ENCODE measurements at regions not wholly inside any gene's neighbourhood (a gene's known extent, or its start where the extent isn't known, plus 50 kb on each side); places are given as distances from the start of the nearest gene placed in this dataset.

GRCh38 chr11:97537407-97538150 is 1147.8 kb downstream of the JRKL start:
- no peak for TF ChIP-seq CTCF (IDR thresholded peaks at IDR 0.05; ENCODE audit: low read depth, low read length, missing input control)
- no peak for TF ChIP-seq EGR1 (IDR thresholded peaks at IDR 0.05; ENCODE audit: low read depth in 2 of 2)
- no peak for TF ChIP-seq TAF1 (conservative IDR thresholded peaks at IDR 0.05)
- TF ChIP-seq JUND (IDR thresholded peaks at IDR 0.05): no peak
- no peak for TF ChIP-seq YY1 (IDR thresholded peaks at IDR 0.05)
- no peak for TF ChIP-seq ATF3 (IDR thresholded peaks at IDR 0.05)
- TF ChIP-seq RAD21 (IDR thresholded peaks at IDR 0.05): no peak
- TF ChIP-seq NR2F2 (IDR thresholded peaks at IDR 0.05): no peak
- TF ChIP-seq HNF4G (IDR thresholded peaks at IDR 0.05): no peak
- no peak for TF ChIP-seq SP1 (IDR thresholded peaks at IDR 0.05)
- no peak for TF ChIP-seq FOXA1 (IDR thresholded peaks at IDR 0.05)
- TF ChIP-seq REST (IDR thresholded peaks at IDR 0.05): no peak
- no peak for TF ChIP-seq MAX (IDR thresholded peaks at IDR 0.05)
- no peak for TF ChIP-seq GABPA (IDR thresholded peaks at IDR 0.05 in 1 of 2, conservative IDR thresholded peaks at IDR 0.05 in 1 of 2)
